Esophagus muscularis mucosa (tissue), 4 donors: ENCODE measurements at regions not wholly inside any gene's neighbourhood (a gene's known extent, or its start where the extent isn't known, plus 50 kb on each side); places are given as distances from the start of the nearest gene placed in this dataset.

Experiments
- EP300 ChIP-seq: sonication (generic); formaldehyde crosslinking; IDR thresholded peaks from one replicate; pipeline ENCODE4 v1.6.1; 2017; ENCODE audit warnings: antibody characterized with exemption
- POLR2AphosphoS5 ChIP-seq, 2 donors: sonication (generic); formaldehyde crosslinking; IDR thresholded peaks; one replicate each; pipeline ENCODE4 v1.6.1; 2017; ENCODE audit warnings: antibody characterized with exemption in 2 of 2
- TF ChIP-seq, protein P1 (sequence below), 3 experiments: fragments of 200-600 bp in 2 of 3; fragments of 450-650 bp in 1 of 3; sonication (generic) in 2 of 3; IDR thresholded peaks; one replicate each; pipeline ENCODE4 v1.5.1; 2017 to 2019; ENCODE audit warnings: antibody characterized with exemption in 3 of 3, mild to moderate bottlenecking in 2 of 3, moderate library complexity in 1 of 3

GRCh38 chr18:25434745-25435144 is 82.8 kb upstream of the ZNF521 start:
- TF ChIP-seq, protein P1, sequence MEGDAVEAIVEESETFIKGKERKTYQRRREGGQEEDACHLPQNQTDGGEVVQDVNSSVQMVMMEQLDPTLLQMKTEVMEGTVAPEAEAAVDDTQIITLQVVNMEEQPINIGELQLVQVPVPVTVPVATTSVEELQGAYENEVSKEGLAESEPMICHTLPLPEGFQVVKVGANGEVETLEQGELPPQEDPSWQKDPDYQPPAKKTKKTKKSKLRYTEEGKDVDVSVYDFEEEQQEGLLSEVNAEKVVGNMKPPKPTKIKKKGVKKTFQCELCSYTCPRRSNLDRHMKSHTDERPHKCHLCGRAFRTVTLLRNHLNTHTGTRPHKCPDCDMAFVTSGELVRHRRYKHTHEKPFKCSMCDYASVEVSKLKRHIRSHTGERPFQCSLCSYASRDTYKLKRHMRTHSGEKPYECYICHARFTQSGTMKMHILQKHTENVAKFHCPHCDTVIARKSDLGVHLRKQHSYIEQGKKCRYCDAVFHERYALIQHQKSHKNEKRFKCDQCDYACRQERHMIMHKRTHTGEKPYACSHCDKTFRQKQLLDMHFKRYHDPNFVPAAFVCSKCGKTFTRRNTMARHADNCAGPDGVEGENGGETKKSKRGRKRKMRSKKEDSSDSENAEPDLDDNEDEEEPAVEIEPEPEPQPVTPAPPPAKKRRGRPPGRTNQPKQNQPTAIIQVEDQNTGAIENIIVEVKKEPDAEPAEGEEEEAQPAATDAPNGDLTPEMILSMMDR (IDR thresholded peaks at IDR 0.05): no peak
- TF ChIP-seq POLR2AphosphoS5 (IDR thresholded peaks at IDR 0.05) (no peak), EP300 (no peak)
